ENCODE measurements at regions not wholly inside any gene's neighbourhood (a gene's known extent, or its start where the extent isn't known, plus 50 kb on each side); places are given as distances from the start of the nearest gene placed in this dataset.

DNA sequence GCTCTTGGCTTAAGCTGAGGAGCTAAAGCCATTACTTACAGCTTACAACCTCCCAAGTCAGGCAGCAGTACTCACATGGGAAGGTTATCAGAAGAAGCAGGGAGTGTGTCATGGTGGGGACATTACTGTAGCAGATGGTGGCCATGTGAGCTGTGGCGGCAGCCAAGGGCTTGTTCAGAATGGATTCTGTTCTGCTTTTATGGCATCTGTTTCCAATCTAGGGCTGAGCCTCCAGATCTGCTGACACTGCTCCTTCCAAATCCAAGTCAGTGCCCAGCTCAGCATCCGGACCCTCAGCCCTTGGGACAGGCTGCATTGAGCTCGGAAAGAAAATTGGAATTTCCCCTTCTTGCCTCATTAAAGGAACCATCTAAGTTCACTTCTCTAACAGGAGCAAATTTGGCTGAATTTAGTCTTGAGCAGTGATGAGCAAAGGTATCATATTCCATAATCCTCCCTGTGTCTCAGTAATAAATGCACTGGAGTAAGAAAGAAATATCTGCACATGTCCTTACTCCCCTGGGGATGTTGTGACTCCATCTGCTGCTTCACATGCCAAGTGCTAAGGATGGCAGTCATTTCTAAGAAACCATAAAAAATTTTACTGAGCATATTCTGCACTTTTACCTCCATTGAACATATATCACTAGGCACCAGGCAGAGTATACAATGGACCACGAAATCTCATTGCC is 73.9 kb downstream of the KCTD12 start:
- DNase-seq: peak; percentile 55
- Histone ChIP-seq H3F3A (replicated peaks; ENCODE audit: insufficient read depth) (no peaks in the 10 kb centered on the region), H3K9me3 (no peaks in the 10 kb centered on the region), H3K4me3 (ENCODE audit: low read depth in 2 of 2, low read length in 1 of 2) (no peak overlapping the region), H3K27me3 (ENCODE audit: insufficient read depth) (no peaks in the 10 kb centered on the region), H3K36me3 (replicated peaks in 1 of 2; ENCODE audit: control insufficient read depth in 1 of 2, insufficient read depth in 2 of 2, low read length in 1 of 2) (no peaks in the 10 kb centered on the region), H4K20me1 (ENCODE audit: insufficient read depth) (no peaks in the 10 kb centered on the region), H3K79me2 (ENCODE audit: insufficient read depth) (no peaks in the 10 kb centered on the region), H3K27ac (ENCODE audit: low read depth in 2 of 2, low read length in 1 of 2) (peak overlapping the region in 1 of 2 experiments; percentile 79; a peak in 2 of 4 replicates), H3K4me1 (ENCODE audit: control insufficient read depth in 1 of 2, insufficient read depth in 2 of 2, low read depth in 1 of 2, low read length in 1 of 2) (peaks cover 0 to 30% of the 10 kb centered on the region in 2 experiments; a peak in 2 of 4 replicates), H2AFZ (ENCODE audit: low read depth) (no peak overlapping the region), H3K4me2 (no peak overlapping the region), H3K9ac (no peak overlapping the region), H3K9me2 (no peaks in the 10 kb centered on the region)
- ChIA-PET CTCF (interaction anchor here (1.4 kb wide), 1 partner anchor 73 kb away, joined by 5 read pairs; no protein-coding TSS in a partner anchor), POLR2A (no interaction called here)
- TF ChIP-seq POLR2AphosphoS5 (IDR thresholded peaks at IDR 0.05; ENCODE audit: low read depth, low read length) (no peak), GATA2 (CRISPR knock-in tag; IDR thresholded peaks at IDR 0.05) (0 out of 2 replicates have a peak, but pooled peaks have one; percentile 8), TCF12 (IDR thresholded peaks at IDR 0.05) (peak; percentile 73), RCOR1 (IDR thresholded peaks at IDR 0.05; ENCODE audit: low read length) (peak; percentile 33; the same call in 1 of the 2 replicates)
- 56% methylated on average over 3 of the region's 4 CpGs for WGBS (ENCODE audit: low lambda C conversion rate)

DNA sequence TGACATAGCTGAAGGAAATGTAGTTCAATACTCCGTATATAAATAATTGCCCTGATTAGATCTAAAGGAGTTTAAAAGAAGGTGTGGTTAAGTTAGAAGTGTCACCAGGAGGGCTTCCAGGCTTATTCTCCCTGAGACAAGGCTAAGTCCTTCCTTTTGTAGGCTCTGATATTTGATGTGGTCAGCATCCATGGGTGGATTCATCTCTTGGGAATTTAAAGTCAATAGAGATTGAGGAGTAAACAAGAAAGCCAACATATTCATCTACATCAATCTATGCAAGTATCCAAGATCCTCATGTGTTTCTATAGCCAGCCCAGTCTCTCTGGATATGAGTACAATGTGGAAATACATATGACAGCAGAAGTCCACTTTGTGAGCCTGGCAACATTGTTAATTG is 76.8 kb downstream of the KCTD12 start:
- Histone ChIP-seq H3K9me3 (no peaks in the 10 kb centered on the region), H3K4me2 (no peak overlapping the region), H3K9ac (no peak overlapping the region), H3K36me3 (replicated peaks in 1 of 2; ENCODE audit: control insufficient read depth in 1 of 2, insufficient read depth in 2 of 2, low read length in 1 of 2) (no peaks in the 10 kb centered on the region), H3K4me1 (ENCODE audit: control insufficient read depth in 1 of 2, insufficient read depth in 2 of 2, low read depth in 1 of 2, low read length in 1 of 2) (peaks cover 0 to 33% of the 10 kb centered on the region in 2 experiments; a peak in 2 of 4 replicates), H3K27ac (ENCODE audit: low read depth in 2 of 2, low read length in 1 of 2) (no peak overlapping the region), H4K20me1 (ENCODE audit: insufficient read depth) (no peaks in the 10 kb centered on the region), H2AFZ (ENCODE audit: low read depth) (no peak overlapping the region), H3K4me3 (ENCODE audit: low read depth in 2 of 2, low read length in 1 of 2) (no peak overlapping the region), H3F3A (replicated peaks; ENCODE audit: insufficient read depth) (no peaks in the 10 kb centered on the region), H3K27me3 (ENCODE audit: insufficient read depth) (no peaks in the 10 kb centered on the region), H3K79me2 (ENCODE audit: insufficient read depth) (no peaks in the 10 kb centered on the region), H3K9me2 (no peaks in the 10 kb centered on the region)
- WGBS (ENCODE audit: low lambda C conversion rate): 90% methylated on average over 1 of the region's 1 CpG
- no peak for TF ChIP-seq RFX5 (IDR thresholded peaks at IDR 0.05; ENCODE audit: low read length)
- TF ChIP-seq SIN3A (IDR thresholded peaks at IDR 0.05; ENCODE audit: borderline replicate concordance, low read depth, low read length): no peak
- no peak for TF ChIP-seq TCF12 (IDR thresholded peaks at IDR 0.05)
- TF ChIP-seq, protein P1, sequence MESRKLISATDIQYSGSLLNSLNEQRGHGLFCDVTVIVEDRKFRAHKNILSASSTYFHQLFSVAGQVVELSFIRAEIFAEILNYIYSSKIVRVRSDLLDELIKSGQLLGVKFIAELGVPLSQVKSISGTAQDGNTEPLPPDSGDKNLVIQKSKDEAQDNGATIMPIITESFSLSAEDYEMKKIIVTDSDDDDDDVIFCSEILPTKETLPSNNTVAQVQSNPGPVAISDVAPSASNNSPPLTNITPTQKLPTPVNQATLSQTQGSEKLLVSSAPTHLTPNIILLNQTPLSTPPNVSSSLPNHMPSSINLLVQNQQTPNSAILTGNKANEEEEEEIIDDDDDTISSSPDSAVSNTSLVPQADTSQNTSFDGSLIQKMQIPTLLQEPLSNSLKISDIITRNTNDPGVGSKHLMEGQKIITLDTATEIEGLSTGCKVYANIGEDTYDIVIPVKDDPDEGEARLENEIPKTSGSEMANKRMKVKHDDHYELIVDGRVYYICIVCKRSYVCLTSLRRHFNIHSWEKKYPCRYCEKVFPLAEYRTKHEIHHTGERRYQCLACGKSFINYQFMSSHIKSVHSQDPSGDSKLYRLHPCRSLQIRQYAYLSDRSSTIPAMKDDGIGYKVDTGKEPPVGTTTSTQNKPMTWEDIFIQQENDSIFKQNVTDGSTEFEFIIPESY (IDR thresholded peaks at IDR 0.05; ENCODE audit: borderline replicate concordance, low read depth): no peak
- no peak for TF ChIP-seq GABPA (IDR thresholded peaks at IDR 0.05; ENCODE audit: low read depth)
- TF ChIP-seq, protein P2, sequence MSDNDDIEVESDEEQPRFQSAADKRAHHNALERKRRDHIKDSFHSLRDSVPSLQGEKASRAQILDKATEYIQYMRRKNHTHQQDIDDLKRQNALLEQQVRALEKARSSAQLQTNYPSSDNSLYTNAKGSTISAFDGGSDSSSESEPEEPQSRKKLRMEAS (IDR thresholded peaks at IDR 0.05; ENCODE audit: low read depth): no peak
- TF ChIP-seq, protein P3, sequence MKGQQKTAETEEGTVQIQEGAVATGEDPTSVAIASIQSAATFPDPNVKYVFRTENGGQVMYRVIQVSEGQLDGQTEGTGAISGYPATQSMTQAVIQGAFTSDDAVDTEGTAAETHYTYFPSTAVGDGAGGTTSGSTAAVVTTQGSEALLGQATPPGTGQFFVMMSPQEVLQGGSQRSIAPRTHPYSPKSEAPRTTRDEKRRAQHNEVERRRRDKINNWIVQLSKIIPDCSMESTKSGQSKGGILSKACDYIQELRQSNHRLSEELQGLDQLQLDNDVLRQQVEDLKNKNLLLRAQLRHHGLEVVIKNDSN (IDR thresholded peaks at IDR 0.05; ENCODE audit: borderline replicate concordance, low read depth): no peak
- TF ChIP-seq, protein P4, sequence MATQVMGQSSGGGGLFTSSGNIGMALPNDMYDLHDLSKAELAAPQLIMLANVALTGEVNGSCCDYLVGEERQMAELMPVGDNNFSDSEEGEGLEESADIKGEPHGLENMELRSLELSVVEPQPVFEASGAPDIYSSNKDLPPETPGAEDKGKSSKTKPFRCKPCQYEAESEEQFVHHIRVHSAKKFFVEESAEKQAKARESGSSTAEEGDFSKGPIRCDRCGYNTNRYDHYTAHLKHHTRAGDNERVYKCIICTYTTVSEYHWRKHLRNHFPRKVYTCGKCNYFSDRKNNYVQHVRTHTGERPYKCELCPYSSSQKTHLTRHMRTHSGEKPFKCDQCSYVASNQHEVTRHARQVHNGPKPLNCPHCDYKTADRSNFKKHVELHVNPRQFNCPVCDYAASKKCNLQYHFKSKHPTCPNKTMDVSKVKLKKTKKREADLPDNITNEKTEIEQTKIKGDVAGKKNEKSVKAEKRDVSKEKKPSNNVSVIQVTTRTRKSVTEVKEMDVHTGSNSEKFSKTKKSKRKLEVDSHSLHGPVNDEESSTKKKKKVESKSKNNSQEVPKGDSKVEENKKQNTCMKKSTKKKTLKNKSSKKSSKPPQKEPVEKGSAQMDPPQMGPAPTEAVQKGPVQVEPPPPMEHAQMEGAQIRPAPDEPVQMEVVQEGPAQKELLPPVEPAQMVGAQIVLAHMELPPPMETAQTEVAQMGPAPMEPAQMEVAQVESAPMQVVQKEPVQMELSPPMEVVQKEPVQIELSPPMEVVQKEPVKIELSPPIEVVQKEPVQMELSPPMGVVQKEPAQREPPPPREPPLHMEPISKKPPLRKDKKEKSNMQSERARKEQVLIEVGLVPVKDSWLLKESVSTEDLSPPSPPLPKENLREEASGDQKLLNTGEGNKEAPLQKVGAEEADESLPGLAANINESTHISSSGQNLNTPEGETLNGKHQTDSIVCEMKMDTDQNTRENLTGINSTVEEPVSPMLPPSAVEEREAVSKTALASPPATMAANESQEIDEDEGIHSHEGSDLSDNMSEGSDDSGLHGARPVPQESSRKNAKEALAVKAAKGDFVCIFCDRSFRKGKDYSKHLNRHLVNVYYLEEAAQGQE (IDR thresholded peaks at IDR 0.05; ENCODE audit: low read depth, low read length): no peak
- TF ChIP-seq TAF1 (IDR thresholded peaks at IDR 0.05; ENCODE audit: borderline replicate concordance, low read depth, low read length): no peak
- TF ChIP-seq NRF1 (IDR thresholded peaks at IDR 0.05; ENCODE audit: low read depth, low read length): no peak
- TF ChIP-seq, protein P5, sequence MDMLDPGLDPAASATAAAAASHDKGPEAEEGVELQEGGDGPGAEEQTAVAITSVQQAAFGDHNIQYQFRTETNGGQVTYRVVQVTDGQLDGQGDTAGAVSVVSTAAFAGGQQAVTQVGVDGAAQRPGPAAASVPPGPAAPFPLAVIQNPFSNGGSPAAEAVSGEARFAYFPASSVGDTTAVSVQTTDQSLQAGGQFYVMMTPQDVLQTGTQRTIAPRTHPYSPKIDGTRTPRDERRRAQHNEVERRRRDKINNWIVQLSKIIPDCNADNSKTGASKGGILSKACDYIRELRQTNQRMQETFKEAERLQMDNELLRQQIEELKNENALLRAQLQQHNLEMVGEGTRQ (IDR thresholded peaks at IDR 0.05; ENCODE audit: borderline replicate concordance, low read depth, low read length): no peak
- TF ChIP-seq EZH2phosphoT487 (IDR thresholded peaks at IDR 0.05; ENCODE audit: borderline replicate concordance, low read depth): no peak
- no peak for DNase-seq
- CTCF ChIA-PET: no interaction called here
- POLR2A ChIA-PET: no interaction called here
